ENCODE measurements at regions not wholly inside any gene's neighbourhood (a gene's known extent, or its start where the extent isn't known, plus 50 kb on each side); places are given as distances from the start of the nearest gene placed in this dataset.
"Not testable (repeated sequence)": the region's sequence is repeated elsewhere in the genome, so short reads cannot be mapped to it uniquely, and the experiment has no call there.

DNA sequence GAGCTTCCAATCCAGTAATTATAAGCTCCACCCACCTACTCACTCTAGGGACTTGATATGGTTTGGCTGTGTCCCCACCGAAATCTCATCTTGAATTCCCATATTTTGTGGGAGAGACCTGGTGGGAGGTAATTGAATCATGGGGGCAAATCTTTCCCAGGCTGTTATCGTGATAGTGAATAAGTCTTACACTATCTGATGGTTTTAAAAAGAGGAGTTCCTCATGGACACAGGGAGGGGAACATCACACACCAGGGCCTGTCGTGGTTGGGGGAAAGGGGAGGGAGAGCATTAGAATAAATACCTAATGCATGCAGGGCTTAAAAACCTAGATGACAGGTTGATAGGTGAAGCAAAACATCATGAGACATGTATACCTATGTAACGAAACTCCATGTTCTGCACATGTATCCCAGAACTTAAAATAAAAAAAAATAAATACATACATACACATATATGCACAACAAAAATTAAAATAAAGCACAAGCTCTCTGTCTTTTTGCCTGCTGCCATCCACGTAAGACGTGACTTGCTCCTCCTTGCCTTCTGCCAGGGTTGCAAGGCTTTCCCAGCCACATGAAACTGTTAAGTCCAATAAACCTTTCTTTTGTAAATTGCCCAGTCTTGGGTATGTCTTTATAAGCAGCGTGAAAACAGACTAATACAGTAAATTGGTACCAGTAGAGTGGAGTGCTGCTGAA lies 102.8 kb downstream of the SPATA31A6 start:
- BruUV-seq (replicated peaks); intact Hi-C loops (cut with micrococcal nuclease); CTCF ChIA-PET; H3K27ac ChIP-seq (ENCODE audit: insufficient read depth, low read depth, low read length); DNase-seq (ENCODE audit: low read depth, low spot score); H3K4me2 ChIP-seq (ENCODE audit: insufficient read depth, low read length); H4K20me1 ChIP-seq (replicated peaks; ENCODE audit: control insufficient read depth, extremely low read depth, insufficient read depth, low read length); H3K4me1 ChIP-seq (ENCODE audit: control insufficient read depth, extremely low read depth, insufficient read depth, low read length); H3K9ac ChIP-seq (replicated peaks; ENCODE audit: extremely low read depth, insufficient read depth, low read length); dilution Hi-C loops (cut with MboI; ENCODE audit: extremely low pct_ligation_motif_present, low sequenced_read_pairs); H3K27me3 ChIP-seq (ENCODE audit: control insufficient read depth in 2 of 2, insufficient read depth in 2 of 2, low read length in 2 of 2); FAIRE-seq; H3K9me3 ChIP-seq (replicated peaks; ENCODE audit: control insufficient read depth, insufficient read depth, low read length); POLR2A ChIA-PET; H3K79me2 ChIP-seq (ENCODE audit: control insufficient read depth, insufficient read depth, low read length); H3K36me3 ChIP-seq (ENCODE audit: control insufficient read depth in 2 of 2, extremely low read depth in 1 of 2, insufficient read depth in 2 of 2, low read length in 2 of 2); H3K4me3 ChIP-seq (replicated peaks in 1 of 3; ENCODE audit: insufficient read depth in 1 of 3, low read depth in 1 of 3, low read length in 3 of 3); H3K9me1 ChIP-seq (replicated peaks; ENCODE audit: control insufficient read depth, extremely low read depth, insufficient read depth, low read length); H2AFZ ChIP-seq (ENCODE audit: low read depth, low read length): not testable (repeated sequence)

DNA sequence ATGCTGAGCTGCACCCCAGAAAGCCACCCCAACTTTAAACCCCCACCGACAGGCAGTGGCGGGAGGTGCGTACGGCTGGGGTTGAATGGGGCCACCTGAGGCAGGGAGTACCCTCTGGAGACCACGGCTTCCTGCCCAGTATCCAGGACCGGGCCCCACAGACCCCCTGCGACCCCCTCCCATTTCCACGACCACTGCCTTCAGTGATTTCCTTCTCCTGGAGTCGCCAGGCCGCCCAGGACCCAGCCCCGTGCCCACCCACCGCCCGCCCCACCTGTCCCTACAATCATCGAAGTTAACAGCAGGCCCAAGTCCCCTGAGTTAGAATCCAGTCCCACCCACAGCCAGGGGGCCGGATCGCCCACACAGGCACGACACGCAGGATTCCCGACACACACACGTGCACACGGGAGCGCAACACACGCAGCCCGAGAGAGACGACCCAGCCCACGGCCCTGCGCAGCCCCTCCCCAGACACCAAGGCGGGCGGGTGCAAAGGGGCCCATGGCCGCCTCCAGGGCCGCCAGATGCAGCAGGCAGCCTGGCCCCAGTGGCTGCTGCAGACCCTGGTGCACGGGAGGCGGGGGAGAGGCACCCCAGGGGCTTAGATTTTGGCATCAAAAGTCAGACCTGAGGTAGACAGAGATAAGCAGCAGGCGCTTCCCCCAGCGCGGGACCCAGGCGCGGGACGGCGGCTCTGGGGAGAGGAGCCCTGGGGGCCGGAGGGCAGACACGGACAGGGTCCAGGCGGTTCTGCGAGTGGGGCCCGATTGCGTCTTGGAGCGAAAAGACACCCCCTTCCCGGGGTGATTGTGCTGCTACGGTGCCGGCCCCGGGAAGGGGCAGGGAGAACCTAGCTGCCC lies 104.8 kb downstream of the SPATA31A6 start:
- H2AFZ ChIP-seq (ENCODE audit: low read depth, low read length); FAIRE-seq; H4K20me1 ChIP-seq (replicated peaks; ENCODE audit: control insufficient read depth, extremely low read depth, insufficient read depth, low read length); H3K79me2 ChIP-seq (ENCODE audit: control insufficient read depth, insufficient read depth, low read length); H3K9me3 ChIP-seq (replicated peaks; ENCODE audit: control insufficient read depth, insufficient read depth, low read length); H3K4me2 ChIP-seq (ENCODE audit: insufficient read depth, low read length); POLR2A ChIA-PET; dilution Hi-C loops (cut with MboI; ENCODE audit: extremely low pct_ligation_motif_present, low sequenced_read_pairs); H3K27me3 ChIP-seq (ENCODE audit: control insufficient read depth in 2 of 2, insufficient read depth in 2 of 2, low read length in 2 of 2); H3K27ac ChIP-seq (ENCODE audit: insufficient read depth, low read depth, low read length); H3K4me1 ChIP-seq (ENCODE audit: control insufficient read depth, extremely low read depth, insufficient read depth, low read length); H3K9ac ChIP-seq (replicated peaks; ENCODE audit: extremely low read depth, insufficient read depth, low read length); CTCF ChIA-PET; intact Hi-C loops (cut with micrococcal nuclease); DNase-seq (ENCODE audit: low read depth, low spot score); H3K4me3 ChIP-seq (replicated peaks in 1 of 3; ENCODE audit: insufficient read depth in 1 of 3, low read depth in 1 of 3, low read length in 3 of 3); H3K9me1 ChIP-seq (replicated peaks; ENCODE audit: control insufficient read depth, extremely low read depth, insufficient read depth, low read length); BruUV-seq (replicated peaks); H3K36me3 ChIP-seq (ENCODE audit: control insufficient read depth in 2 of 2, extremely low read depth in 1 of 2, insufficient read depth in 2 of 2, low read length in 2 of 2): not testable (repeated sequence)

DNA sequence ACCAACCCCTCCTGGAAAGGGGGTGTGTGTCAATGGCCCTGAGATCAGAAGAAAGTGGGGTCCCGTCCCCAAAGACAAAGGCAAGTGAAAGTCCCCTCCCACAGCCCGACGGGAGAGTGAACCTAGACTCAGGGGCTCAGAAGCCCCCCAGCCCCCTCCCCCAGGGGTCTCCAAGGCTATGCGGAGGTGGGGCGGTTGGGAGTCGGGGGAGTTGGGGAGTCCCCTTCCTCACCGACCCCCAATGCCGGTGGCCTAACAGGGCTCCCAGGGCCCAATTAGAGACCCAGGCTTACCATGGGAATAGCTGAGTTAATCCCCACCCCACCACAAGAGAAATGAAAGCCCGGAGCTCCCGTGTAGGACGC lies 105.4 kb downstream of the SPATA31A6 start:
- dilution Hi-C loops (cut with MboI; ENCODE audit: extremely low pct_ligation_motif_present, low sequenced_read_pairs); CTCF ChIA-PET; H3K4me1 ChIP-seq (ENCODE audit: control insufficient read depth, extremely low read depth, insufficient read depth, low read length): not testable (repeated sequence)

DNA sequence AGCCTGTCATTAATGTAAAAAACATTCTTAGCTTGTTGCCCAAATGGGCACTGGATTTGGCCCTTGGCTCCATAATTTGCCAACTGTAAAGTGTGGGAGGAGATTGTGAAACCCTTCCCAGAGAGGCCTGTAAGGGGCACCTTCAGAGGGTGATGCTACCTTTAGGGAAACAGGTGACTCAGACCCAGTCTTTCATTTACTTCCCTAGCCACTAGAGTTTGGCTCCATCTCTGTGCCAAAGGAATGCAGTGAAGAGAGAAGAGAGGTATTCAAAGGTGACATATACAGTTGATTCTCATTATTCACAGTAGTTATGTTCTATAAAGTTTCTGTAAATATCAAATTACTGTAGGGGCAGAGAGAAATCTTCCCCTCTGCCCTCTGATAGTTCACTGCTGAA lies 116.7 kb downstream of the SPATA31A6 start:
- H3K79me2 ChIP-seq (ENCODE audit: control insufficient read depth, insufficient read depth, low read length); H3K9me3 ChIP-seq (replicated peaks; ENCODE audit: control insufficient read depth, insufficient read depth, low read length); dilution Hi-C loops (cut with MboI; ENCODE audit: extremely low pct_ligation_motif_present, low sequenced_read_pairs); H3K4me2 ChIP-seq (ENCODE audit: insufficient read depth, low read length); CTCF ChIA-PET; H3K4me3 ChIP-seq (replicated peaks in 1 of 3; ENCODE audit: insufficient read depth in 1 of 3, low read depth in 1 of 3, low read length in 3 of 3); H3K4me1 ChIP-seq (ENCODE audit: control insufficient read depth, extremely low read depth, insufficient read depth, low read length); H3K36me3 ChIP-seq (ENCODE audit: control insufficient read depth in 2 of 2, extremely low read depth in 1 of 2, insufficient read depth in 2 of 2, low read length in 2 of 2); intact Hi-C loops (cut with micrococcal nuclease); H3K9me1 ChIP-seq (replicated peaks; ENCODE audit: control insufficient read depth, extremely low read depth, insufficient read depth, low read length); BruUV-seq (replicated peaks); H3K27ac ChIP-seq (ENCODE audit: insufficient read depth, low read depth, low read length); DNase-seq (ENCODE audit: low read depth, low spot score); H4K20me1 ChIP-seq (replicated peaks; ENCODE audit: control insufficient read depth, extremely low read depth, insufficient read depth, low read length); H3K27me3 ChIP-seq (ENCODE audit: control insufficient read depth in 2 of 2, insufficient read depth in 2 of 2, low read length in 2 of 2); H3K9ac ChIP-seq (replicated peaks; ENCODE audit: extremely low read depth, insufficient read depth, low read length); POLR2A ChIA-PET; H2AFZ ChIP-seq (ENCODE audit: low read depth, low read length); FAIRE-seq: not testable (repeated sequence)

More for the DNA sequence above, 105.4 kb downstream of the SPATA31A6 start:
- H3K27ac ChIP-seq (ENCODE audit: insufficient read depth, low read depth, low read length); POLR2A ChIA-PET; BruUV-seq (replicated peaks); H3K36me3 ChIP-seq (ENCODE audit: control insufficient read depth in 2 of 2, extremely low read depth in 1 of 2, insufficient read depth in 2 of 2, low read length in 2 of 2); DNase-seq (ENCODE audit: low read depth, low spot score); H3K9me3 ChIP-seq (replicated peaks; ENCODE audit: control insufficient read depth, insufficient read depth, low read length); H3K79me2 ChIP-seq (ENCODE audit: control insufficient read depth, insufficient read depth, low read length); H4K20me1 ChIP-seq (replicated peaks; ENCODE audit: control insufficient read depth, extremely low read depth, insufficient read depth, low read length); H3K27me3 ChIP-seq (ENCODE audit: control insufficient read depth in 2 of 2, insufficient read depth in 2 of 2, low read length in 2 of 2); FAIRE-seq; H2AFZ ChIP-seq (ENCODE audit: low read depth, low read length); intact Hi-C loops (cut with micrococcal nuclease); H3K4me3 ChIP-seq (replicated peaks in 1 of 3; ENCODE audit: insufficient read depth in 1 of 3, low read depth in 1 of 3, low read length in 3 of 3); H3K9me1 ChIP-seq (replicated peaks; ENCODE audit: control insufficient read depth, extremely low read depth, insufficient read depth, low read length); H3K9ac ChIP-seq (replicated peaks; ENCODE audit: extremely low read depth, insufficient read depth, low read length); H3K4me2 ChIP-seq (ENCODE audit: insufficient read depth, low read length): not testable (repeated sequence)
